AG08396 (cell line): ENCODE measurements at regions not wholly inside any gene's neighbourhood (a gene's known extent, or its start where the extent isn't known, plus 50 kb on each side); places are given as distances from the start of the nearest gene placed in this dataset.
A peak's percentile ranks its signal among the peaks of the same experiment; 100 is the strongest.
"Not testable (repeated sequence)": the region's sequence is repeated elsewhere in the genome, so short reads cannot be mapped to it uniquely, and the experiment has no call there.

ENCODE experiments used
- DNase-seq: peaks from one replicate; pipeline ENCODE4 v3.0.0; 2012; ENCODE audit warnings: low spot score, mixed read lengths

- DNase-seq, result no peak
Observed at GRCh38 chr10:44099511-44099910, 285.4 kb downstream of the CXCL12 start.

GRCh38 chr10:44096217-44096616, 288.7 kb downstream of the CXCL12 start:
- DNase-seq, result not testable (repeated sequence)

GRCh38 chr10:44089671-44090070, 295.2 kb downstream of the CXCL12 start:
- DNase-seq, result no peak

- no peak for DNase-seq
Observed at GRCh38 chr10:44087403-44087802, 297.5 kb downstream of the CXCL12 start.

- DNase-seq, result no peak
Observed at GRCh38 chr10:44083719-44084400, 301.0 kb downstream of the CXCL12 start.

GRCh38 chr10:44071479-44071878, 313.4 kb downstream of the CXCL12 start:
- peak; percentile 66 for DNase-seq

- no peak for DNase-seq
Observed at GRCh38 chr10:44070282-44070681, 314.6 kb downstream of the CXCL12 start.

GRCh38 chr10:44069573-44069972, 315.3 kb downstream of the CXCL12 start:
- no peak for DNase-seq

- DNase-seq, result no peak
Observed at GRCh38 chr10:44068716-44069482, 316.0 kb downstream of the CXCL12 start.

GRCh38 chr10:44067432-44067831, 317.5 kb downstream of the CXCL12 start:
- no peak for DNase-seq

- no peak for DNase-seq
Observed at GRCh38 chr10:44066527-44067255, 318.2 kb downstream of the CXCL12 start.

GRCh38 chr10:44065788-44066526, 318.9 kb downstream of the CXCL12 start:
- no peak for DNase-seq

GRCh38 chr10:44064987-44065787, 319.7 kb downstream of the CXCL12 start:
- no peak for DNase-seq

GRCh38 chr10:44064317-44064716, 320.6 kb downstream of the CXCL12 start:
- no peak for DNase-seq

- DNase-seq, result no peak
Observed at GRCh38 chr10:44063686-44064085, 321.2 kb downstream of the CXCL12 start.

GRCh38 chr10:44060719-44061118, 324.2 kb downstream of the CXCL12 start:
- DNase-seq, result no peak

GRCh38 chr10:44060221-44060620, 324.7 kb downstream of the CXCL12 start:
- no peak for DNase-seq

GRCh38 chr10:44058259-44058658, 326.6 kb downstream of the CXCL12 start:
- no peak for DNase-seq

GRCh38 chr10:44056967-44057805, 327.7 kb downstream of the CXCL12 start:
- DNase-seq, result no peak

GRCh38 chr10:44056206-44056605, 328.7 kb downstream of the CXCL12 start:
- DNase-seq, result no peak
